Neural cell (in vitro differentiated cells): ENCODE measurements at regions not wholly inside any gene's neighbourhood (a gene's known extent, or its start where the extent isn't known, plus 50 kb on each side); places are given as distances from the start of the nearest gene placed in this dataset.

Experiments
- H2AFZ ChIP-seq: fragments of 200-600, 300-800 bp; sonication (generic), shearing (Covaris generic); 2 replicates; pipeline ENCODE4 v1.6.0; 2014; ENCODE audit warnings: low read depth, mild to moderate bottlenecking, antibody characterized with exemption, low read length, moderate library complexity
- H3F3A ChIP-seq: fragments of 200-600 bp; shearing (Covaris generic); 2 replicates; pipeline ENCODE4 v1.6.1; 2016; ENCODE audit warnings: mild to moderate bottlenecking, moderate library complexity, mixed read lengths, antibody characterized with exemption, low read length; ENCODE audit not compliant: insufficient read depth, poor library complexity, severe bottlenecking
- H3K27ac ChIP-seq: fragments of 200-600, 300-800 bp; sonication (generic), shearing (Covaris generic); 2 replicates; pipeline ENCODE4 v1.5.1; 2014; ENCODE audit warnings: mild to moderate bottlenecking, low read length, moderate library complexity
- H3K27me3 ChIP-seq: fragments of 300-800, 200-600 bp; sonication (generic), shearing (Covaris generic); 2 replicates; pipeline ENCODE4 v1.6.0; 2014; ENCODE audit warnings: mild to moderate bottlenecking, low read depth, low read length, moderate library complexity; ENCODE audit not compliant: insufficient read depth
- H3K36me3 ChIP-seq: fragments of 300-800, 200-600 bp; sonication (generic), shearing (Covaris generic); 2 replicates; pipeline ENCODE4 v1.5.1; 2014; ENCODE audit warnings: mild to moderate bottlenecking, antibody characterized with exemption, low read length, moderate library complexity; ENCODE audit not compliant: insufficient read depth
- H3K4me2 ChIP-seq: fragments of 300-800, 200-600 bp; sonication (generic), shearing (Covaris generic); 2 replicates; pipeline ENCODE4 v1.6.0; 2014; ENCODE audit warnings: mild to moderate bottlenecking, low read length
- H3K4me3 ChIP-seq: fragments of 300-800, 200-600 bp; sonication (generic), shearing (Covaris generic); 2 replicates; pipeline ENCODE4 v1.5.1; 2014; ENCODE audit warnings: mild to moderate bottlenecking, low read length, moderate library complexity
- H3K79me2 ChIP-seq: fragments of 200-600 bp; shearing (Covaris generic); replicated peaks from 2 replicates; pipeline ENCODE4 v1.6.0; 2014; ENCODE audit warnings: mild to moderate bottlenecking, low read length, moderate library complexity; ENCODE audit not compliant: insufficient read depth
- H3K9ac ChIP-seq: fragments of 300-800, 200-600 bp; sonication (generic), shearing (Covaris generic); 2 replicates; pipeline ENCODE4 v1.6.1; 2016; ENCODE audit warnings: mild to moderate bottlenecking, low read length, mixed read lengths
- H3K9me2 ChIP-seq: fragments of 200-600 bp; shearing (Covaris generic); 2 replicates; pipeline ENCODE4 v1.6.1; 2016; ENCODE audit warnings: mild to moderate bottlenecking, low read length, mixed read lengths; ENCODE audit not compliant: insufficient read depth
- H3K9me3 ChIP-seq: fragments of 200-600, 300-800 bp; sonication (generic), shearing (Covaris generic); 2 replicates; pipeline ENCODE4 v1.6.1; 2016; ENCODE audit warnings: mild to moderate bottlenecking, mixed run types, low read length, moderate library complexity, mixed read lengths
- H4K20me1 ChIP-seq: fragments of 200-600 bp; shearing (Covaris generic); 2 replicates; pipeline ENCODE4 v1.6.1; 2016; ENCODE audit warnings: mild to moderate bottlenecking, mixed run types; ENCODE audit not compliant: insufficient read depth
- EP300 ChIP-seq: fragments of 450-650 bp; conservative IDR thresholded peaks from 2 replicates; pipeline ENCODE4 v1.6.1; 2014; ENCODE audit warnings: antibody characterized with exemption, mild to moderate bottlenecking, moderate library complexity; ENCODE audit not compliant: poor library complexity, severe bottlenecking
- EZH2 ChIP-seq: fragments of 200-600, 300-800 bp; shearing (Covaris generic), sonication (generic); IDR thresholded peaks from 2 replicates; pipeline ENCODE4 v1.6.1; 2014; ENCODE audit warnings: antibody characterized with exemption, low read length, borderline replicate concordance, mild to moderate bottlenecking; ENCODE audit not compliant: insufficient read depth, poor library complexity, severe bottlenecking
- MXI1 ChIP-seq: fragments of 450-650 bp; conservative IDR thresholded peaks from 2 replicates; pipeline ENCODE4 v1.6.1; 2014; ENCODE audit warnings: antibody characterized with exemption, mild to moderate bottlenecking; ENCODE audit not compliant: poor library complexity, severe bottlenecking
- POLR2AphosphoS5 ChIP-seq: IDR thresholded peaks from 2 replicates; pipeline ENCODE4 v1.6.1; 2012
- RAD21 ChIP-seq: fragments of 450-650 bp; conservative IDR thresholded peaks from 2 replicates; pipeline ENCODE4 v1.6.1; 2014; ENCODE audit warnings: antibody characterized with exemption, mild to moderate bottlenecking, moderate library complexity
- SMC3 ChIP-seq: fragments of 450-650 bp; conservative IDR thresholded peaks from 2 replicates; pipeline ENCODE4 v1.6.1; 2014; ENCODE audit warnings: antibody characterized with exemption, mild to moderate bottlenecking, moderate library complexity; ENCODE audit not compliant: poor library complexity
- TAF1 ChIP-seq: IDR thresholded peaks from 2 replicates; pipeline ENCODE4 v1.6.1; 2012; ENCODE audit warnings: low read depth
- TF ChIP-seq, protein P1 (sequence below): fragments of 450-650 bp; IDR thresholded peaks from 2 replicates; pipeline ENCODE4 v1.5.1; 2014; ENCODE audit warnings: antibody characterized with exemption, mild to moderate bottlenecking, moderate library complexity; ENCODE audit not compliant: poor library complexity, severe bottlenecking
- TF ChIP-seq, protein P2 (sequence below): IDR thresholded peaks from 2 replicates; pipeline ENCODE4 v1.6.1; 2012; ENCODE audit warnings: borderline replicate concordance

DNA sequence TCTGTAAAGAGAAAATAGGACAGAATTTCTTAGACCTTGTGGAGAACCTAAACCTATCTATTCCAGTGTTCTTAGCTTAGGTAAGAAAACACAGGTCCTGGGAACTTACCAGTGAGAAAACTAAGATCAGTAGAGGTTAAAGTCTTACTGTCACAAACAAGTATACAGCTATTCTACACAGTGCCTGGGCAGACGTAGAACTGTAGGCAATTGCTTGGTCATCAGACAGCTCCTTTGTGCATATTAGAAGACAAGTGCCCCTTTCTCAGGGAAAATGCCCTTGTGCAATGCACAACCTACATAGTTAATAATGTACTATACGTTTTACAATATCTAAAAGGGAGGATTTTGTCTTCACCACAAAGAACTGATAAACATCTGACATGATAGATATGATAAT, 86.6 kb upstream of the JADE1 start:
- H3K36me3 ChIP-seq, result no peaks in the 10 kb centered on the region
- H3K4me2 ChIP-seq, result no peak overlapping the region
- H3K27ac ChIP-seq, result no peak overlapping the region
- H3F3A ChIP-seq, result no peaks in the 10 kb centered on the region
- H3K4me3 ChIP-seq, result no peak overlapping the region
- H2AFZ ChIP-seq, result no peak overlapping the region
- no peaks in the 10 kb centered on the region for H3K9me3 ChIP-seq
- no peaks in the 10 kb centered on the region for H3K27me3 ChIP-seq
- no peak for TF ChIP-seq TAF1
- no peak for TF ChIP-seq RAD21
- TF ChIP-seq, protein P1, sequence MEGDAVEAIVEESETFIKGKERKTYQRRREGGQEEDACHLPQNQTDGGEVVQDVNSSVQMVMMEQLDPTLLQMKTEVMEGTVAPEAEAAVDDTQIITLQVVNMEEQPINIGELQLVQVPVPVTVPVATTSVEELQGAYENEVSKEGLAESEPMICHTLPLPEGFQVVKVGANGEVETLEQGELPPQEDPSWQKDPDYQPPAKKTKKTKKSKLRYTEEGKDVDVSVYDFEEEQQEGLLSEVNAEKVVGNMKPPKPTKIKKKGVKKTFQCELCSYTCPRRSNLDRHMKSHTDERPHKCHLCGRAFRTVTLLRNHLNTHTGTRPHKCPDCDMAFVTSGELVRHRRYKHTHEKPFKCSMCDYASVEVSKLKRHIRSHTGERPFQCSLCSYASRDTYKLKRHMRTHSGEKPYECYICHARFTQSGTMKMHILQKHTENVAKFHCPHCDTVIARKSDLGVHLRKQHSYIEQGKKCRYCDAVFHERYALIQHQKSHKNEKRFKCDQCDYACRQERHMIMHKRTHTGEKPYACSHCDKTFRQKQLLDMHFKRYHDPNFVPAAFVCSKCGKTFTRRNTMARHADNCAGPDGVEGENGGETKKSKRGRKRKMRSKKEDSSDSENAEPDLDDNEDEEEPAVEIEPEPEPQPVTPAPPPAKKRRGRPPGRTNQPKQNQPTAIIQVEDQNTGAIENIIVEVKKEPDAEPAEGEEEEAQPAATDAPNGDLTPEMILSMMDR, result no peak
- TF ChIP-seq EP300, result no peak
- TF ChIP-seq MXI1, result no peak
- TF ChIP-seq POLR2AphosphoS5, result no peak
- TF ChIP-seq, protein P2, sequence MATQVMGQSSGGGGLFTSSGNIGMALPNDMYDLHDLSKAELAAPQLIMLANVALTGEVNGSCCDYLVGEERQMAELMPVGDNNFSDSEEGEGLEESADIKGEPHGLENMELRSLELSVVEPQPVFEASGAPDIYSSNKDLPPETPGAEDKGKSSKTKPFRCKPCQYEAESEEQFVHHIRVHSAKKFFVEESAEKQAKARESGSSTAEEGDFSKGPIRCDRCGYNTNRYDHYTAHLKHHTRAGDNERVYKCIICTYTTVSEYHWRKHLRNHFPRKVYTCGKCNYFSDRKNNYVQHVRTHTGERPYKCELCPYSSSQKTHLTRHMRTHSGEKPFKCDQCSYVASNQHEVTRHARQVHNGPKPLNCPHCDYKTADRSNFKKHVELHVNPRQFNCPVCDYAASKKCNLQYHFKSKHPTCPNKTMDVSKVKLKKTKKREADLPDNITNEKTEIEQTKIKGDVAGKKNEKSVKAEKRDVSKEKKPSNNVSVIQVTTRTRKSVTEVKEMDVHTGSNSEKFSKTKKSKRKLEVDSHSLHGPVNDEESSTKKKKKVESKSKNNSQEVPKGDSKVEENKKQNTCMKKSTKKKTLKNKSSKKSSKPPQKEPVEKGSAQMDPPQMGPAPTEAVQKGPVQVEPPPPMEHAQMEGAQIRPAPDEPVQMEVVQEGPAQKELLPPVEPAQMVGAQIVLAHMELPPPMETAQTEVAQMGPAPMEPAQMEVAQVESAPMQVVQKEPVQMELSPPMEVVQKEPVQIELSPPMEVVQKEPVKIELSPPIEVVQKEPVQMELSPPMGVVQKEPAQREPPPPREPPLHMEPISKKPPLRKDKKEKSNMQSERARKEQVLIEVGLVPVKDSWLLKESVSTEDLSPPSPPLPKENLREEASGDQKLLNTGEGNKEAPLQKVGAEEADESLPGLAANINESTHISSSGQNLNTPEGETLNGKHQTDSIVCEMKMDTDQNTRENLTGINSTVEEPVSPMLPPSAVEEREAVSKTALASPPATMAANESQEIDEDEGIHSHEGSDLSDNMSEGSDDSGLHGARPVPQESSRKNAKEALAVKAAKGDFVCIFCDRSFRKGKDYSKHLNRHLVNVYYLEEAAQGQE, result no peak
- TF ChIP-seq SMC3, result no peak
- TF ChIP-seq EZH2, result no peak
- no peaks in the 10 kb centered on the region for H3K79me2 ChIP-seq
- no peak overlapping the region for H3K9ac ChIP-seq
- no peaks in the 10 kb centered on the region for H4K20me1 ChIP-seq
- no peaks in the 10 kb centered on the region for H3K9me2 ChIP-seq

DNA sequence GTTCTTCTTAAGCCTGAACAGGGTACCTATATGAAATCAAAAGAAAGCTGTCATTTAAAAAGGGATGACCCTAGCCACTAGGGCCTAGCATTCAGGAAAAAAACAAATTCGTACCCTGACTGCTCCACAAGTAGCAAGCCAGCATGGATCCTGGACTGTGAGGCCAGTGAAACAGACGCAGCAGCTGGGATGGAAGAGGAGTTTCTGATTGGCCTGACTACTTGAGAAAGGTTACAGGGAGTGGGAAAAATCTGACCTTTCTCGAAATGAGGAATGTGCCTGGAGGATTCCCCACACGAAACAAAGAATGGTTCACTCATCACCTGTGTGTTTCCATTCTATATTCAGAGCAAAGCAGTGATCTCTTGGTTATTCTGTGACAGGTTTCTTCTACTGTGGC, 87.6 kb upstream of the JADE1 start:
- Histone ChIP-seq H3K27me3 (no peaks in the 10 kb centered on the region), H2AFZ (no peak overlapping the region), H3K4me2 (no peak overlapping the region), H3F3A (no peaks in the 10 kb centered on the region), H4K20me1 (no peaks in the 10 kb centered on the region), H3K4me3 (no peak overlapping the region), H3K9me3 (no peaks in the 10 kb centered on the region), H3K9ac (no peak overlapping the region), H3K9me2 (no peaks in the 10 kb centered on the region), H3K79me2 (no peaks in the 10 kb centered on the region), H3K27ac (no peak overlapping the region), H3K36me3 (no peaks in the 10 kb centered on the region)
- TF ChIP-seq RAD21 (no peak), EZH2 (no peak), SMC3 (no peak), MXI1 (no peak), EP300 (no peak), TAF1 (no peak), POLR2AphosphoS5 (no peak)
- TF ChIP-seq, protein P1, result no peak
- TF ChIP-seq, protein P2, result no peak
